Jurkat, Clone E6-1 (cell line): ENCODE measurements at regions not wholly inside any gene's neighbourhood (a gene's known extent, or its start where the extent isn't known, plus 50 kb on each side); places are given as distances from the start of the nearest gene placed in this dataset.

Source experiments
- DNase-seq: peaks from one replicate; pipeline ENCODE4 v3.0.0-alpha.2; 2011; ENCODE audit warnings: low read depth, low spot score
- H3K4me3 ChIP-seq: 2 replicates; pipeline ENCODE4 v1.5.1; 2011; ENCODE audit warnings: mild to moderate bottlenecking, low read length, control low read depth, moderate library complexity

DNA sequence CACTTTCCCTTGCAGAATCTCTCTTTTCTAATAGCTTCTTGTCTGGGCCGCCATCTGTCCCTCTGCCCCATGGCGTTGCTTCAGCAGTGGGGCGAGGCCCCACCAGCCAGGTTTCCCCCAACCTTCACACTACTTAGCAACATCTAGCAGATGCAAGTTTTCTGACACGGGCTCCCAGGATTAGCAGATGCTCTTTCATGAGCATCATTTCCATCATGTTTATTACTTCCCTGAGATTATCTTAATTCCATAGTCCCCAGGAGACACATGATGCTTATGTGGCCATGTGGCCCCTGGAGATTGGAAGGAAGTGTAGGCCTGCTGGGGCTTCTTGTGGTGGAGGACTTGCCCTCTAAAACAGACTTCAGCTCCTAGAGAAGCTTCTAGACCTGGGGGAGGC, 102.0 kb upstream of the MYL2 start:
- no peak for DNase-seq

DNA sequence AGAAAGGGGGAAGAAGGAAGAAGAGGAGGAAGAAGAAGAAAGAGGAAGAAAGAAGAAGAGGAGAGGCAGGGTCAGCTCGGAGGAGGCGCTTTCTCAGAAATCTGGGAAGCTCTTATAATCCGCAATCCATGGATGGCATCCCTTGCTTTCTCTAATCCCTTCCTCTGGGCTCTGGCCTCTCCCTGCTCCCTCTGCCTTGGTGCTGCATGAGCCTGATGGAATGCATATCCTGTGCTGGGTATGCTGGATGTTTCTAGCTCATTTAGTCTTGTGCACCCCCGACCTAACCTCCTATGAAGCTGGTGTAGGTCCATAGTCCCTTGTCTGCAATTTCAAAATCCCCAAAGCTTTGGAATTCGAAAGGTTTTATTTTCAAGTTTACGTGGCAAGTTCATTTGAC, 94.2 kb upstream of the MYL2 start:
- H3K4me3 ChIP-seq: no peak overlapping the region
- DNase-seq: no peak

More for the DNA sequence above, 102.0 kb upstream of the MYL2 start:
- H3K4me3 ChIP-seq: no peak overlapping the region

DNA sequence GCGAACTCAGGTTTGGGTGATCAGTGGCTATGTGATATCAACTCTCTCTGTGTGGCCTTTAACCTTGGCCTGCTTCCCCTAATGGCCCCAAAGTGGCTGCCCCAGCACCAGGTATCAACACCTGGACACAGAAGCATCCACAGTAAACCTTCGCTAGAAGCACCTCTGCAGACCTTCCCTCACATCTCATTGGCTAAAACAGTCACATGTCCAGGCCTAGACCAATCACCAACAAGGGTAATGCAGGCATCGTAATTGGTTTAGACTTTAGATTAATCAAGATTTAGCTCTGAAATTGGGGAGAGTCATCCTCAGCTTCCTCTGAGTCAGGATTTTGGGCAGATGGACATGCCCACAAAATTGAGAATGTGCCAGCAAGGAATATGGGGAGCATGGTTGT, 92.5 kb upstream of the MYL2 start:
- H3K4me3 ChIP-seq: no peak overlapping the region
- DNase-seq: no peak

DNA sequence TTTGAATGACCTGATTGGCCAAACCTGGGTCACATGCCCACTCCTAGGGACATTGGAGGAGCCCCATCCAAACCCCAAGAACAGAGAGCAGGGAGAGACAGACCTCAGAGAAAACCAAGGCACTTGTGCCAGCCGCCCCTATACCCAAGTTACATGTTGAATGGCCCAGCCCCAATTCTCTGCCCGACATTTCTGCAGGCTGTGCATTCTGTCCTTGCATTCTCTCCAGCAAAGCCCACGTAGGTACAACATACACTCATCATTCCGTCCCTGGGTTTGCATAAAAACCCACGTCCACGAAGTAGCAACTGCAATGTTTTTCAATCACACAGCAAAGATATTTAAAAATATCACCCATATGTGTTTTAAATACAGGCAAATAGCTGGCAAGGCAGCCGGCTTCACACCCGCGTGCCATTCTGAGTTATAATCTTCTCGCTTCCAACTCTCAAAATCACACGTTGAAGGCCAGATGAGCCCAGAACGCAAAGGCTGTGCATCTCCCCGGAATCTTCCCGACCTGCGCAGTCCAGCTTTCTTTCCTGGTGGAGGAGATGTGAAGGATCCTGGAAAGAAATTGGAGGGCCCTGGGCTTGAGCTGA, 91.7 kb upstream of the MYL2 start:
- DNase-seq: no peak
- no peak overlapping the region for H3K4me3 ChIP-seq

DNA sequence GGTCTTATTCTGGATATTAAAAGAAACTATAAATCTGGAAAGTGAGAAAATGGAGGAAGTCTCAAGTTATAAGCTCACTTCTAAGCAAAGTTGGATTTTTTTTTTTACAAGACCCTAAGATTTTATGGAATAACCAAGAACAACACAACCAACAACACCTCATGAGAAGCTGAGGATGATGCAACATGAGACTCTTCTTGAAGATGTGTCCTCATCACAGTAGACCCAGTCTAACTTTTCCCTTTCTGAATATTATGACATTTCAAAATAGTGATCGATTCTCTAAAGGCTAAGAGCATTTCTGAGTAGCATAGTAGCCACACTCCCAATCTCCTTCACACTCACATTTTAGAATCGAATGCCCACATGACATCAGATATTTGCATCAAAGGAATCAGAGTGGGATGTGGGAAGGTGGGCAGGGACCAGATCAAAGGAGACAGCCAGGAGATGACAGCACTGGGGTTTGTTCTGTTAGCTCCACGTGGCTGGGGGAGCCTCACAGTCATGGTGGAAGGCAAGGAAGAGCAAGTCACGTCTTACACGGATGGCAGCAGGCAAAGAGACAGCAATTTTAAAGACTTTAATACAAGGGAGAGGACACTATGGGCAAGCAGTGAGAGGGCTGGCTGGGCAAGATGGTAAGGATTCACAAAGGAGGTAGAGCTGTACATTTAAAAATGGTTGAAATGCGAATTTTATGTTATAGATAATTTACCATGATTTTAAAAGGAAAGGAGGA, 90.7 kb upstream of the MYL2 start:
- no peak overlapping the region for H3K4me3 ChIP-seq

DNA sequence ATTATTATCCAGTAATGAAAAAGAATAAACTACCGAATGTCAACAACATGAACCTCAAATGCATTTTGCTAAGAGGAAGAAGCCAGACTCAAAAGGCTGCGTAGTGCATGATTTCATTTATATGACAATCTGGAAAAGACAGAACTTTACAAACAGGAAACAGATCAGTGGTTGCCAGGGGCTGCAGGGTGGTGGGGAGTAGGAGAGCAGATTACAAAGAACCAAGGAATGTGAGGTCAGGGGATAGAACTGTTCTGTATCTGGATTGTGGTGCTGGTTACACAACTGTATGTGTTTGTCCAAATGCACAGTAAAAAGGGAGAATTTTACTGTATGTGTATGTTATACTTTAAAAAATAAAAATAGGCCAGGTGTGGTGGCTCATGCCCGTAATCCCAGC, 89.7 kb upstream of the MYL2 start:
- no peak overlapping the region for H3K4me3 ChIP-seq

More for the DNA sequence above, 90.7 kb upstream of the MYL2 start:
- DNase-seq: peak; percentile 28

DNA sequence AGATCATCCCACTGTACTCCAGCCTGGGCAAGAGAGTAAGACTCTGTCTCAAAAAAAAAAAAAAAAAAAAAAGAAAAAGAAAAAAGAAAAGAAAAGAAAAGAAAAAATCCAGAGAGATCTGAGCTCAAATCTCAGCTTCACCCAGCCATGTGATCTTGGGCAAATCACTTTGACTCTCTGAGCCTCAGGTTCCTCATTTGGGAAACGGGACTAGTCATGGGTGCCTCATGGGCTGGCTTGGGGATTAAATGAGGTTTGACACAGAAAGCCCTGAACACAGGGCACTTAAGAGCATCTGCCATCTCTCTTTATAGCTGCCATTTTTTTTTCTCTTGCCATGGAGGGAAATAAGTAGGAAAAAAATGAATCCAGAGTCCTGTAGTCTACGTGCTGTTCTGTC, 86.2 kb upstream of the MYL2 start:
- DNase-seq: no peak

More for the DNA sequence above, 89.7 kb upstream of the MYL2 start:
- no peak for DNase-seq

DNA sequence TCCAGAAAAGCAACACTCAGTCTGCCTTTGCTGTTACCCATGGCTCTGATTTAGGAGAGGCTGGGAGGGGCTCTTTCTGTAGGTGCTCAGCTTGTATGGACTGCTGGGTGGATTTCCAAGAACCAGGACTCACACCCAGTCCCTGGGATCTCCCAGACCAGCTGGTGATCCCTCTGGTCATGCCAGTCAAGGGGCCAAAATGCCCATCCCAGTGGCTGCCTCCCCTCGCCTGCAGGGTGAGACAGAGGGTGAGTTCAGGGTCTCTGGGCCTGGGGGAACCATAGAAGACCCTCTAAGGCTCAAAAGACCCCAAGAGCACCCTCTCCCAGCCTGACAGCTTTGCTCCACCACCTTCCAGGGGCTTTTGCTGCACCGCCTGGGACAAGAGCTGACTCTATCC, 78.6 kb upstream of the MYL2 start:
- no peak overlapping the region for H3K4me3 ChIP-seq
- no peak for DNase-seq

More for the DNA sequence above, 86.2 kb upstream of the MYL2 start:
- no peak overlapping the region for H3K4me3 ChIP-seq

DNA sequence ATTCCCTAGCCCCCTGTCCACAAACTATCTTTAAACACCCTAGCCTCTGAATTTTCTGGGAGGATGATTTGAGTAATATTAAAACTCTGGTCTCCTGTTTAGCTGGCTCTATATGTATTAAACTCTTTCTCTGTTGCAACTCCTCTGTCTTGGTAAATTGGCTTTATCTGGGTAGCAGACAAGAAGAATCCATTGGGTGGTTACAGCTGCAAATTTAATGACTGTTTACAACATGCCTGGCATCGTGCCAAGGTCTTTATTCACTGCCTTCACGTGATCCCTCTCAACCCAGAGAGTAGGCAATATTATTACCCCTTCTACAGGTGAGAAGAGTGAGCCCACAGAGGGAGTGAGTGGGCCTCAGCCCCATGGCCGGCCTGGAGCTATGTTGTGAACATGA, 77.8 kb upstream of the MYL2 start:
- DNase-seq: no peak
- no peak overlapping the region for H3K4me3 ChIP-seq

DNA sequence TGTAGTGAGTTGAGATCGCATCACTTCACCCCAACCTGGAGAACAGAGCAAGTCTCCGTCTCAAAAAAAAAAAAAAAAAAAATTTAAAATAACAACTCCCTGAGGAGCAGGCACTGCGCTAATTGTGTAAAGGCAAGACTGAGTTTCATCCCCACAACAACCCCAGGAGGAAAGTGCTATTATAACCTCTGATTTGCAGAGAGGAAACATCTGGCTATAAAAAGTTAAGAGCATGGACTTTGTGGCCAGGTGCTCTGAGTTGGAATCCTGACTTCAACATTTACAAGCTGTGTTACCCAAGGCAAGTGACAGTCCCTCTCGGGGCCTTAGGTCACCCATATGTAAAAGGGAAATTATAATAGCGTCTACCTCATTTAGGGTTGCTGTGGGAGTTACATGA, 76.0 kb upstream of the MYL2 start:
- DNase-seq: no peak
- no peak overlapping the region for H3K4me3 ChIP-seq

DNA sequence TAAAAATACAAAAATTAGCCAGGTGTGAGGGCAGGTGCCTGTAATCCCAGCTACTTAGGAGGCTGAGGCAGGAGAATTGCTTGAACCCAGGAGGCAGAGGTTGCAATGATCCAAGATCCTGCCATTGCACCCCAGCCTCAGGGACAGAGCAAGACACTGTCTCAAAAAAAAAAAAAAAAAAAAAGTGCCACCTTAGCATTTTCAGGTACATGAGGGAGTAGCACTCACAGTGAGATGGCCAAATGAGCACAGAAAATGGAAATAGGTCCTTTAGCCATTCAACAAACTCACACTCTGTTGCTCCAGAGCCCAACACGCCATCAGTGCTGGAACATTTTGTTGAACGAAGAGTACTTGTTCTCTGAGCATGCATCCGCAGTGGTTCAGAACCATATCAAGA, 75.2 kb upstream of the MYL2 start:
- H3K4me3 ChIP-seq: no peak overlapping the region
- no peak for DNase-seq

DNA sequence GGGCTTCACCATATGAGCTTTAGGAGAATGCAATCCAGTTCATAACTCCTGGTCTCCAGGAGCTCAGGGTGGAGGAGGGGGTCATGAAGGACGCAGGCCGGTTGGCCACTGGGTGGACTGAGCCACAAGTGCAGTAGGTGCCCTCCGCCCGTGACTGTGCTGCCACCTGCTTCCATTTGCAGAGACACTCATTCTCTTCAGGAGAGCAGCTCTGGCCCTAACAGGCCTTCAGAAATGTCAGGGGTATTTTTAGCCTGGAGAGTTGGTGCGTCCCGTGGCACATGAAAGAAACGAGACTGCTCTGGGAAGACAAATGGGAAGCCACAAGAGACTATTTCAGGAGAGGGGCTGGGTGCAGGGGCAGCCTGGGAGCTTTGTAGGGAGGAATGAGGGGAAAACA, 74.6 kb upstream of the MYL2 start:
- no peak for DNase-seq
- H3K4me3 ChIP-seq: no peak overlapping the region

DNA sequence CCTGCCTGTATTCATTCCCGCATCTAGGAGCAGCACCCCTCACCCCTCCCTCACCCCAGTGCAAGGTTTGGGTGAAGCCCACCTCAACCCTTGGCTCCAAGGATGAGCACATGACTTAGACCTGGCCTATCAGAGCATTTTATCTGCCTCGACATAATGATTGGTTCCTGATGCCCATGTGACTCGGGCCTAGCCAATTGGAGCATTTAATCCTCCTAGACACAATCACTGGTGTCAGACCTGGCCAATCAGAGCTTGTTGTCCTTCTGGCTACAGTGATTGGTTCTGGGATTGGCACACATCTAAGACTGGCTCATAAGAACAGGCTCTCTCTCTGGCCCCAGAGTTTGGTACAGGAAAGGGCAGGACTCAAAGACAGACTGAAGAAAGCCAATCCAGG, 73.1 kb upstream of the MYL2 start:
- no peak for DNase-seq

DNA sequence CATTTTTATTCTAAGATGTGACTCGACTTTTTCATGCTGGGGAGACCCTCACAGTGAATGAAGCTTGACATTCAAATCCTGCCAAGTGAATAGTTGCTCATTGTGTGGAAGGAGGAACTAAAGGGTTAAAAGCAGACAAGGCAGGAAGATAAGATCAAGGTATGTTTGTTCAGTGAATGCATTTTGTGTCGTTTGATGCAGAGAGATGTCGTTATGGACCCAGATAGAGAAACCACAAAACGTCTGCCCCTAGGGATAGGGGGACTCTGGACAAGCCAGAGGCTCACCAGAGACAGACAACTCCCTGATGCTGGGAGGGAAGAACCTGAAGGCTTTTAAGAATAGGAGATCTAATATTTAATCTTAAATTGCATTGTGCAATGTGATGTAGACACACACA, 72.5 kb upstream of the MYL2 start:
- peak; percentile 11 for DNase-seq
- H3K4me3 ChIP-seq: no peak overlapping the region

More for the DNA sequence above, 73.1 kb upstream of the MYL2 start:
- no peak overlapping the region for H3K4me3 ChIP-seq

DNA sequence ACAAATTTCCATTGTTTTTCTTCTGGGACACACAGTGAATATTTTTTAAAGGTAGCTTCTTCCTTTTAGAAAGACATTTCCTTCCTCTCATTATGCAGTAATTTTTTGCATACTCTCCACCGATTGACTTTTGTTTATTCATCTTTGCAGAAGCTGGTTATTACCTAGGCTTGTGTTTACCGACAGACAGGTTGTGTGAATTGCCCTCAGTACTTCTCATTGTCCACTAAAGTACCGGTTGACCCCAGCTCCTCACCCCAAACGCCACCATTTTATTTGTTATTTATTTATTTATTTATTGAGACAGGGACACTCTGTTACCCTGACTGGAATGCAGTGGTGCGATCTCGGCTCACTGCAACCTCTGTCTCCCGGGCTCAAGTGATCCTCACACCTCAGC, 63.4 kb upstream of the MYL2 start:
- H3K4me3 ChIP-seq: no peak overlapping the region

DNA sequence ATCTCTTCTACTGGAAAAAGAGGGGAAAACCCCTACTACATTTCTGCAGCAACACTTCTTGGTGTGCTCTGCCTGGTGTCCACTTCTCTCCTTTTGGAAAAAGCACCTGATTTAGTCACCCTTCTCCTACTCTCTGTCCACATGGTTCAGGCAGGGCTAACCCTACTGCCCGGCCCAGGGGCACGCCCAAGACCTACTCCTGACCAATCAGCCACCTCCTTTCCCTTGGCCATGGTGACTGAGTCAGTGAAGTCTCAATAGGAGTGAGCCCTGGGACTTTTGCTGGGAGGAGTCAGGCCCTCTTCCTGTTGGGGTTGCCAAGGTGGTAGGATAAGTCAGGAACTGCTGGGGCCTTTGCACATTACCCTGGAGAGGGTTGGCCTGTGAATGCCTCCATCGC, 52.5 kb upstream of the MYL2 start:
- no peak for DNase-seq
- H3K4me3 ChIP-seq: no peak overlapping the region

More for the DNA sequence above, 63.4 kb upstream of the MYL2 start:
- DNase-seq: no peak

DNA sequence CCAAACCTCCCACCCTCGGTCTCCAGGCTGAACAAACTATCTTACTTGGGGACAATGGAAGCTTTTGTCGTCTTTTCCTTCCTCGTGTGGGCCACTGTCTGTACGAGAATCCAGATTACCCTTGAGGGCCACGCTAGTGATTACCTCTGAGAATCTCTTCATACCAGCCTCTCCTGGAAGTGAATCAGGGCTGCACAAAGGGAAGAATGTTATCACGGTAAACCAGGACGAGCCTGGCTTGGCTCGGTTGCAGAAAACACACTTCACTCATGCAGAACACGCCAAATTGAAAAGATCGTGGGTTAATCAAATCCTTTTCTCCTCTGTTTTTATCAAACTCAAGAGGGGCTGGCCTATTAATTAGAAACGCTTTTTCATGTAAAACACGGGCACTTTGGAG, 51.6 kb upstream of the MYL2 start:
- no peak for DNase-seq
- H3K4me3 ChIP-seq: no peak overlapping the region

DNA sequence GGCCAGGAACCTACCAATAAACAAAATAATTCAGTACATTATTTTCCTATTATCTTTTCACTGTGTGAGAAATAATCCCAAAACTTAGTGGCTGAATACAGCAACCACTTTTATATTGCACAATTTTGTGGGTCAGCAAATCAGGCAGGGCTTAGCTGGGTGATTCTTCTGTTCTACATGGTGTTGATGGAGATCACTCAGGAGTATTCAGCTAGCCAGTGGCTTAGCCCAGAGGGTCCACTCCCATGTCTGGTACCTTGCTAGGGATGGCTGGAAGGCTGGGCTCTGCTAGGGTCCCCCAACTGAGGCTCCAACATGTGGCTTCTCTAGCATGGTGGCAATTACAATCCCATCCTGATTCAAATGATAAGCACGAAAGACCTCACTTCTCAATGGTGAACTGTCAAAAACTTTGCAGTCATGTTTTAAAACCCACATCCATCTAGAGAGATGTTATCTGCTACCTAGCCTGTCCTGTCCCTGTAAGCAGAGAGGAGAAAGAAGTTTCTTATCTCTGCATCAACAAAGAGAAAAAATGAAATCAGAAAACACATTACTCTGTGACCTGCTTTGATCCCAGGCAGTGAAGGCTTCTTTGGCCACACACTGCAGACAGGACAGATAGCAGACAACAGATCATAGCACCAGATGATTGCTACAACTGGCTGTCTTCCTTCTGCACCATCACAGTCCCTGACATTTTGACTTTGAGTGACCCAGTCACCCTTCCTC, 51.0 kb upstream of the MYL2 start:
- DNase-seq: peak; percentile 51
- H3K4me3 ChIP-seq: no peak overlapping the region
